Peyer's patch (tissue), 4 donors: ENCODE measurements at regions not wholly inside any gene's neighbourhood (a gene's known extent, or its start where the extent isn't known, plus 50 kb on each side); places are given as distances from the start of the nearest gene placed in this dataset.

Source experiments
- CTCF ChIP-seq, 6 experiments: fragments of 450-650 bp in 4 of 6; fragments of 200-600 bp in 2 of 6; sonication (generic) in 1 of 6; IDR thresholded peaks; one replicate each; pipeline ENCODE4 v1.5.1; 2017 to 2019; ENCODE audit warnings: antibody characterized with exemption in 6 of 6, mild to moderate bottlenecking in 3 of 6, moderate library complexity in 1 of 6
- POLR2A ChIP-seq, 2 donors: fragments of 450-650 bp; IDR thresholded peaks; one replicate each; pipeline ENCODE4 v1.5.1; 2017; ENCODE audit warnings: antibody characterized with exemption in 2 of 2, mild to moderate bottlenecking in 2 of 2, moderate library complexity in 2 of 2

GRCh38 chr4:175109933-175110332 is 191.8 kb downstream of the ADAM29 start:
- TF ChIP-seq CTCF (IDR thresholded peaks at IDR 0.05) (no peak), POLR2A (IDR thresholded peaks at IDR 0.05) (no peak)
